ENCODE measurements at regions not wholly inside any gene's neighbourhood (a gene's known extent, or its start where the extent isn't known, plus 50 kb on each side); places are given as distances from the start of the nearest gene placed in this dataset.

DNA sequence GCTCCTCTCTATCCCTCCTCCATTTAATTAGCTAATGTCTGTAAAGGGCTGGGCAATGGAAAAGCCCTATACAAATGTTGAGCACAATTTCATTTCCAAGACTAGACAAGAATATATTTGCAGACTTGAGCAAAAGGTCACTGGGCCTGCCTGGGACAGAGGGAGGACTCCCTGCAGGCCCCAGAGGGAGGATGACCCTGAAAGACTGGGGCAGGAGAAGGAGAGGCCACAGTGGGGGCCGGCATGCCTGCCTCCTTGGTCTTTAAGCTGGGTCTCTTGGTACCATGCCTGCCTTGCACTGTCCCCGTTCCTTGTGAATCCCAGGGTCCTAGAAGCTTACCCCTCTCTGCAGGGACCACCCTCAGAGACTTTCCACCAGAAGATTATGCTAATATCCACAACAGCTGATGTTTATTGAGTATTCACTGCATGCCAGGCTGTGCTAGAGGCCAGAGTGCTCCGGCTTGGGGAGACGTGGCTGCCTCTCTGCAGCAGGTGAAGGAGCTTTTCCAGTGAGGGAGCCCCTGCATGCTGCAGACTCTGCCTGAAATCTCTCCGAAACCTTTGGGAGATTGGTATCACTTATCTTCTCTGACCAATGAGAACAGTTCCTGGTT lies 72.7 kb upstream of the HSPA9 start:
- no peak for TF ChIP-seq CTCF (IDR thresholded peaks at IDR 0.05)
- TF ChIP-seq POLR2AphosphoS5 (IDR thresholded peaks at IDR 0.05), result no peak
- no peak for TF ChIP-seq POLR2A (IDR thresholded peaks at IDR 0.05; ENCODE audit: low read depth)
